K562 (cell line): ENCODE measurements at regions not wholly inside any gene's neighbourhood (a gene's known extent, or its start where the extent isn't known, plus 50 kb on each side); places are given as distances from the start of the nearest gene placed in this dataset.

Source experiments
- CBX2 ChIP-seq: fragments of 200-600 bp; sonication (generic); IDR thresholded peaks from one replicate; pipeline ENCODE4 v1.6.1; 2012; ENCODE audit warnings: mild to moderate bottlenecking, low read length, inconsistent platforms; ENCODE audit not compliant: insufficient read depth, poor library complexity, severe bottlenecking
- FOXJ2 ChIP-seq: fragments of 200-800 bp; sonication (Bioruptor generic); IDR thresholded peaks from 2 replicates; pipeline ENCODE4 v1.6.1; 2016; ENCODE audit warnings: missing genetic modification characterization, missing compliant biosample characterization
- PHB2 ChIP-seq: fragments of 450-650 bp; IDR thresholded peaks from 2 replicates; pipeline ENCODE4 v1.6.1; 2017; ENCODE audit warnings: low read depth
- ZNF583 ChIP-seq: fragments of 250-450 bp; sonication (Bioruptor Pico); IDR thresholded peaks from 2 replicates; pipeline ENCODE4 v1.4.0; 2020
- TF ChIP-seq, protein P1 (sequence below): fragments of 450-650 bp; IDR thresholded peaks from 2 replicates; pipeline ENCODE4 v1.6.1; 2016; ENCODE audit warnings: low read depth
- TF ChIP-seq, protein P2 (sequence below): fragments of 250-450 bp; sonication (Bioruptor Pico); IDR thresholded peaks from 2 replicates; pipeline ENCODE4 v1.4.0; 2020; ENCODE audit warnings: mild to moderate bottlenecking, moderate library complexity
- TF ChIP-seq, protein P3 (sequence below): sonication (generic); formaldehyde crosslinking; IDR thresholded peaks from 2 replicates; pipeline ENCODE4 v1.8.0; 2022; ENCODE audit warnings: missing genetic modification reagents, mild to moderate bottlenecking, borderline replicate concordance
- TF ChIP-seq, protein P4 (sequence below): fragments of 250-450 bp; sonication (Bioruptor Pico); IDR thresholded peaks from 2 replicates; pipeline ENCODE4 v1.8.0; 2021; ENCODE audit warnings: moderate library complexity, mild to moderate bottlenecking, inconsistent platforms
- TF ChIP-seq, protein P5 (sequence below): fragments of 450-650 bp; IDR thresholded peaks from 2 replicates; pipeline ENCODE4 v1.6.1; 2016; ENCODE audit warnings: mild to moderate bottlenecking

DNA sequence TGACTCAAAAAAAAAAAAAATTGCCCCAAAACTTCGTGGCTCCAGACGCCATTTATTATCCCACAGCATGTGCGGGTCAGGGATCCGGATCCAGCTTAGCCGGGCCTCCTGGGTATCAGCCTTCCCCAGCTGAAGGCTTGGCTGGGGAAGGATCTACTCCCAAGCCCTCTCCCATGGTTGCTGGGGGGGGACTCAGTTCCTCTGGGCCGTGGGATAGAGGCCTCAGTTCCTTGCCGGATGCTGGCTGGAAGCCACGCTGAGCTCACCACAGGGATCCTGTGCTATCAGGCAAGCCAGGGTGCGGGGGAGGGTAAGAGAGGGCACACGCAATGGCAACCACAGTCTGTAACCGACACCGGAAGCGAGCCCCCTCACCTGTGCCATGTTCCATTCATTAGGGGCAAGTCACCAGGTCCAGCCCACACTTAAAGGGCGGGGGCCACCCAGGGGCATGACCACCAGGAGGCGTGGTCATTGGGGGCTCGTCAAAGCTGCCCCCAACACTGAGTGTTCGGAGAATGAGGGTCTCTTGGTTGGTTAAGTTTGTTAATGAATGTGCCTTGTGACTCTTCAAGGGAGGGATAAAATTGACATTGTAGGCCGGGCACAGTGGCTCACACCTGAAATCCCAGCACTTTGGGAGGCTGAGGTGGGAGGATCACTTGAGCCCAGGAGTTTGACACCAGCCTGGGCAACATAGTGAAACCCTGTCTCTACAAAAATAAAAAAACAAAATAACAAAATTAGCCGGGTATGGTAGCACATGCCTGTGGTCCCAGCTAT lies 210.0 kb upstream of the GSE1 start (continued):
- TF ChIP-seq, protein P1, sequence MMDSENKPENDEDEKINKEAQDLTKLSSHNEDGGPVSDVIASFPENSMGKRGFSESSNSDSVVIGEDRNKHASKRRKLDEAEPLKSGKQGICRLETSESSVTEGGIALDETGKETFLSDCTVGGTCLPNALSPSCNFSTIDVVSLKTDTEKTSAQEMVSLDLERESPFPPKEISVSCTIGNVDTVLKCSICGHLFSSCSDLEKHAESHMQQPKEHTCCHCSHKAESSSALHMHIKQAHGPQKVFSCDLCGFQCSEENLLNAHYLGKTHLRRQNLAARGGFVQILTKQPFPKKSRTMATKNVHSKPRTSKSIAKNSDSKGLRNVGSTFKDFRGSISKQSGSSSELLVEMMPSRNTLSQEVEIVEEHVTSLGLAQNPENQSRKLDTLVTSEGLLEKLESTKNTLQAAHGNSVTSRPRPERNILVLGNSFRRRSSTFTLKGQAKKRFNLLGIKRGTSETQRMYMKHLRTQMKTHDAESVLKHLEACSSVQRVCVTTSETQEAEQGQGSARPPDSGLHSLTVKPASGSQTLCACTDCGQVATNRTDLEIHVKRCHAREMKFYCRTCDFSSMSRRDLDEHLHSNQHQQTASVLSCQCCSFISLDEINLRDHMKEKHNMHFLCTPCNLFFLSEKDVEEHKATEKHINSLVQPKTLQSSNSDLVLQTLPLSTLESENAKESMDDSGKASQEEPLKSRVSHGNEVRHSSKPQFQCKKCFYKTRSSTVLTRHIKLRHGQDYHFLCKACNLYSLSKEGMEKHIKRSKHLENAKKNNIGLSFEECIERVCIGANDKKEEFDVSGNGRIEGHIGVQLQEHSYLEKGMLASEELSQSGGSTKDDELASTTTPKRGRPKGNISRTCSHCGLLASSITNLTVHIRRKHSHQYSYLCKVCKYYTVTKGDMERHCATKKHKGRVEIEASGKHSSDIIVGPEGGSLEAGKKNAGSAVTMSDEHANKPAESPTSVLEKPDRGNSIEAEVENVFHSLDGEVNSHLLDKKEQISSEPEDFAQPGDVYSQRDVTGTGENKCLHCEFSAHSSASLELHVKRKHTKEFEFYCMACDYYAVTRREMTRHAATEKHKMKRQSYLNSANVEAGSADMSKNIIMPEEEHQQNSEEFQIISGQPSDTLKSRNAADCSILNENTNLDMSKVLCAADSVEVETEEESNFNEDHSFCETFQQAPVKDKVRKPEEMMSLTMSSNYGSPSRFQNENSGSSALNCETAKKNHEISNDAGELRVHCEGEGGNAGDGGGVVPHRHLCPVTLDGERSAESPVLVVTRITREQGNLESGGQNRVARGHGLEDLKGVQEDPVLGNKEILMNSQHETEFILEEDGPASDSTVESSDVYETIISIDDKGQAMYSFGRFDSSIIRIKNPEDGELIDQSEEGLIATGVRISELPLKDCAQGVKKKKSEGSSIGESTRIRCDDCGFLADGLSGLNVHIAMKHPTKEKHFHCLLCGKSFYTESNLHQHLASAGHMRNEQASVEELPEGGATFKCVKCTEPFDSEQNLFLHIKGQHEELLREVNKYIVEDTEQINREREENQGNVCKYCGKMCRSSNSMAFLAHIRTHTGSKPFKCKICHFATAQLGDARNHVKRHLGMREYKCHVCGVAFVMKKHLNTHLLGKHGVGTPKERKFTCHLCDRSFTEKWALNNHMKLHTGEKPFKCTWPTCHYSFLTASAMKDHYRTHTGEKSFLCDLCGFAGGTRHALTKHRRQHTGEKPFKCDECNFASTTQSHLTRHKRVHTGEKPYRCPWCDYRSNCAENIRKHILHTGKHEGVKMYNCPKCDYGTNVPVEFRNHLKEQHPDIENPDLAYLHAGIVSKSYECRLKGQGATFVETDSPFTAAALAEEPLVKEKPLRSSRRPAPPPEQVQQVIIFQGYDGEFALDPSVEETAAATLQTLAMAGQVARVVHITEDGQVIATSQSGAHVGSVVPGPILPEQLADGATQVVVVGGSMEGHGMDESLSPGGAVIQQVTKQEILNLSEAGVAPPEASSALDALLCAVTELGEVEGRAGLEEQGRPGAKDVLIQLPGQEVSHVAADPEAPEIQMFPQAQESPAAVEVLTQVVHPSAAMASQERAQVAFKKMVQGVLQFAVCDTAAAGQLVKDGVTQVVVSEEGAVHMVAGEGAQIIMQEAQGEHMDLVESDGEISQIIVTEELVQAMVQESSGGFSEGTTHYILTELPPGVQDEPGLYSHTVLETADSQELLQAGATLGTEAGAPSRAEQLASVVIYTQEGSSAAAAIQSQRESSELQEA = no peak
- TF ChIP-seq FOXJ2 (no peak), PHB2 (0 out of 2 replicates have a peak, but pooled peaks have one; percentile 33), ZNF583 (CRISPR knock-in tag) (peak; percentile 69), CBX2 (no peak)
- TF ChIP-seq, protein P2, sequence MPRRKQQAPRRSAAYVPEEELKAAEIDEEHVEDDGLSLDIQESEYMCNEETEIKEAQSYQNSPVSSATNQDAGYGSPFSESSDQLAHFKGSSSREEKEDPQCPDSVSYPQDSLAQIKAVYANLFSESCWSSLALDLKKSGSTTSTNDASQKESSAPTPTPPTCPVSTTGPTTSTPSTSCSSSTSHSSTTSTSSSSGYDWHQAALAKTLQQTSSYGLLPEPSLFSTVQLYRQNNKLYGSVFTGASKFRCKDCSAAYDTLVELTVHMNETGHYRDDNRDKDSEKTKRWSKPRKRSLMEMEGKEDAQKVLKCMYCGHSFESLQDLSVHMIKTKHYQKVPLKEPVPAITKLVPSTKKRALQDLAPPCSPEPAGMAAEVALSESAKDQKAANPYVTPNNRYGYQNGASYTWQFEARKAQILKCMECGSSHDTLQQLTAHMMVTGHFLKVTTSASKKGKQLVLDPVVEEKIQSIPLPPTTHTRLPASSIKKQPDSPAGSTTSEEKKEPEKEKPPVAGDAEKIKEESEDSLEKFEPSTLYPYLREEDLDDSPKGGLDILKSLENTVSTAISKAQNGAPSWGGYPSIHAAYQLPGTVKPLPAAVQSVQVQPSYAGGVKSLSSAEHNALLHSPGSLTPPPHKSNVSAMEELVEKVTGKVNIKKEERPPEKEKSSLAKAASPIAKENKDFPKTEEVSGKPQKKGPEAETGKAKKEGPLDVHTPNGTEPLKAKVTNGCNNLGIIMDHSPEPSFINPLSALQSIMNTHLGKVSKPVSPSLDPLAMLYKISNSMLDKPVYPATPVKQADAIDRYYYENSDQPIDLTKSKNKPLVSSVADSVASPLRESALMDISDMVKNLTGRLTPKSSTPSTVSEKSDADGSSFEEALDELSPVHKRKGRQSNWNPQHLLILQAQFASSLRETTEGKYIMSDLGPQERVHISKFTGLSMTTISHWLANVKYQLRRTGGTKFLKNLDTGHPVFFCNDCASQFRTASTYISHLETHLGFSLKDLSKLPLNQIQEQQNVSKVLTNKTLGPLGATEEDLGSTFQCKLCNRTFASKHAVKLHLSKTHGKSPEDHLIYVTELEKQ (CRISPR knock-in tag) = 0 out of 2 replicates have a peak, but pooled peaks have one; percentile 19
- TF ChIP-seq, protein P3, sequence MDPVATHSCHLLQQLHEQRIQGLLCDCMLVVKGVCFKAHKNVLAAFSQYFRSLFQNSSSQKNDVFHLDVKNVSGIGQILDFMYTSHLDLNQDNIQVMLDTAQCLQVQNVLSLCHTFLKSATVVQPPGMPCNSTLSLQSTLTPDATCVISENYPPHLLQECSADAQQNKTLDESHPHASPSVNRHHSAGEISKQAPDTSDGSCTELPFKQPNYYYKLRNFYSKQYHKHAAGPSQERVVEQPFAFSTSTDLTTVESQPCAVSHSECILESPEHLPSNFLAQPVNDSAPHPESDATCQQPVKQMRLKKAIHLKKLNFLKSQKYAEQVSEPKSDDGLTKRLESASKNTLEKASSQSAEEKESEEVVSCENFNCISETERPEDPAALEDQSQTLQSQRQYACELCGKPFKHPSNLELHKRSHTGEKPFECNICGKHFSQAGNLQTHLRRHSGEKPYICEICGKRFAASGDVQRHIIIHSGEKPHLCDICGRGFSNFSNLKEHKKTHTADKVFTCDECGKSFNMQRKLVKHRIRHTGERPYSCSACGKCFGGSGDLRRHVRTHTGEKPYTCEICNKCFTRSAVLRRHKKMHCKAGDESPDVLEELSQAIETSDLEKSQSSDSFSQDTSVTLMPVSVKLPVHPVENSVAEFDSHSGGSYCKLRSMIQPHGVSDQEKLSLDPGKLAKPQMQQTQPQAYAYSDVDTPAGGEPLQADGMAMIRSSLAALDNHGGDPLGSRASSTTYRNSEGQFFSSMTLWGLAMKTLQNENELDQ (CRISPR knock-in tag) = no peak
- TF ChIP-seq, protein P4, sequence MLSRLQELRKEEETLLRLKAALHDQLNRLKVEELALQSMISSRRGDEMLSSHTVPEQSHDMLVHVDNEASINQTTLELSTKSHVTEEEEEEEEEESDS (CRISPR knock-in tag) = no peak
- TF ChIP-seq, protein P5, sequence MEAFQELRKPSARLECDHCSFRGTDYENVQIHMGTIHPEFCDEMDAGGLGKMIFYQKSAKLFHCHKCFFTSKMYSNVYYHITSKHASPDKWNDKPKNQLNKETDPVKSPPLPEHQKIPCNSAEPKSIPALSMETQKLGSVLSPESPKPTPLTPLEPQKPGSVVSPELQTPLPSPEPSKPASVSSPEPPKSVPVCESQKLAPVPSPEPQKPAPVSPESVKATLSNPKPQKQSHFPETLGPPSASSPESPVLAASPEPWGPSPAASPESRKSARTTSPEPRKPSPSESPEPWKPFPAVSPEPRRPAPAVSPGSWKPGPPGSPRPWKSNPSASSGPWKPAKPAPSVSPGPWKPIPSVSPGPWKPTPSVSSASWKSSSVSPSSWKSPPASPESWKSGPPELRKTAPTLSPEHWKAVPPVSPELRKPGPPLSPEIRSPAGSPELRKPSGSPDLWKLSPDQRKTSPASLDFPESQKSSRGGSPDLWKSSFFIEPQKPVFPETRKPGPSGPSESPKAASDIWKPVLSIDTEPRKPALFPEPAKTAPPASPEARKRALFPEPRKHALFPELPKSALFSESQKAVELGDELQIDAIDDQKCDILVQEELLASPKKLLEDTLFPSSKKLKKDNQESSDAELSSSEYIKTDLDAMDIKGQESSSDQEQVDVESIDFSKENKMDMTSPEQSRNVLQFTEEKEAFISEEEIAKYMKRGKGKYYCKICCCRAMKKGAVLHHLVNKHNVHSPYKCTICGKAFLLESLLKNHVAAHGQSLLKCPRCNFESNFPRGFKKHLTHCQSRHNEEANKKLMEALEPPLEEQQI = no peak
